ENCODE measurements at regions not wholly inside any gene's neighbourhood (a gene's known extent, or its start where the extent isn't known, plus 50 kb on each side); places are given as distances from the start of the nearest gene placed in this dataset.

GRCh38 chrX:15956681-15957080 lies 102.1 kb upstream of the AP1S2 start:
- Mint-ChIP-seq H3K4me3 (no peak overlapping the region), H3K4me1 (no peaks in the 10 kb centered on the region), H3K27me3 (no peaks in the 10 kb centered on the region), H3K36me3 (ENCODE audit: low read depth) (no peaks in the 10 kb centered on the region), H3K9me3 (no peaks in the 10 kb centered on the region), H3K27ac (no peak overlapping the region)
- DNase-seq (no peak), ATAC-seq (no peak)

GRCh38 chrX:15953801-15954200 lies 99.2 kb upstream of the AP1S2 start:
- H3K9me3 Mint-ChIP-seq: no peaks in the 10 kb centered on the region
- H3K36me3 Mint-ChIP-seq (ENCODE audit: low read depth): no peaks in the 10 kb centered on the region
- no peak overlapping the region for H3K4me3 Mint-ChIP-seq
- no peak for DNase-seq
- no peak for ATAC-seq
- H3K4me1 Mint-ChIP-seq: no peaks in the 10 kb centered on the region
- no peaks in the 10 kb centered on the region for H3K27me3 Mint-ChIP-seq
- H3K27ac Mint-ChIP-seq: no peak overlapping the region

- no peaks in the 10 kb centered on the region for H3K36me3 Mint-ChIP-seq (ENCODE audit: low read depth)
- H3K27ac Mint-ChIP-seq: no peak overlapping the region
- DNase-seq (no peak), ATAC-seq (no peak)
- H3K4me1 Mint-ChIP-seq: peaks cover 2% of the 10 kb centered on the region
- no peaks in the 10 kb centered on the region for H3K9me3 Mint-ChIP-seq
- no peak overlapping the region for H3K4me3 Mint-ChIP-seq
- no peaks in the 10 kb centered on the region for H3K27me3 Mint-ChIP-seq
These were observed 97.6 kb upstream of the AP1S2 start for GRCh38 chrX:15952212-15952611.

DNA sequence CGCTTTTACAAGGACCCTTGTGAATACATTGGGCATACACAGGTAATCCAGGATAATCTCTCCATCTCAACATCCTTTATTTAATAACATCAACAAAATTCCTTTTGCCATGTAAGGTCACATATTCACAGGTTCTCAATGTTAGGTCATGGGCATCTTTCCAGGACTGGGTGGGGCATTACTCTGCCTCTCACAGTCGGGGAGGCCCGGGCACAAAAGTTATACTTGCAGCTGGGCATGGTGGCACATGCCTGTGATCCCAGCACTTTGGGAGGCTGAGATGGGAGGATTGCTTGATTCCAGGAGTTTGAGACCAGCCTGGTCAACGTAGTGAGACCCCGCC lies 93.7 kb upstream of the AP1S2 start:
- ATAC-seq (no peak), DNase-seq (no peak)
- Mint-ChIP-seq H3K27ac (no peak overlapping the region), H3K4me1 (peaks cover 2% of the 10 kb centered on the region), H3K36me3 (ENCODE audit: low read depth) (no peaks in the 10 kb centered on the region), H3K27me3 (no peaks in the 10 kb centered on the region), H3K9me3 (no peaks in the 10 kb centered on the region), H3K4me3 (no peak overlapping the region)

GRCh38 chrX:15947648-15948317 lies 93.2 kb upstream of the AP1S2 start:
- Mint-ChIP-seq H3K27me3 (no peaks in the 10 kb centered on the region), H3K9me3 (no peaks in the 10 kb centered on the region), H3K27ac (no peak overlapping the region), H3K36me3 (ENCODE audit: low read depth) (no peaks in the 10 kb centered on the region), H3K4me3 (no peak overlapping the region), H3K4me1 (peaks cover 2% of the 10 kb centered on the region)
- ATAC-seq (no peak), DNase-seq (no peak)

GRCh38 chrX:15946783-15947580 lies 92.4 kb upstream of the AP1S2 start:
- Mint-ChIP-seq H3K4me1 (peaks cover 2% of the 10 kb centered on the region), H3K27ac (no peak overlapping the region), H3K4me3 (no peak overlapping the region), H3K9me3 (no peaks in the 10 kb centered on the region), H3K27me3 (no peaks in the 10 kb centered on the region), H3K36me3 (ENCODE audit: low read depth) (no peaks in the 10 kb centered on the region)
- ATAC-seq (peak; percentile 10), DNase-seq (peak; percentile 2)

DNA sequence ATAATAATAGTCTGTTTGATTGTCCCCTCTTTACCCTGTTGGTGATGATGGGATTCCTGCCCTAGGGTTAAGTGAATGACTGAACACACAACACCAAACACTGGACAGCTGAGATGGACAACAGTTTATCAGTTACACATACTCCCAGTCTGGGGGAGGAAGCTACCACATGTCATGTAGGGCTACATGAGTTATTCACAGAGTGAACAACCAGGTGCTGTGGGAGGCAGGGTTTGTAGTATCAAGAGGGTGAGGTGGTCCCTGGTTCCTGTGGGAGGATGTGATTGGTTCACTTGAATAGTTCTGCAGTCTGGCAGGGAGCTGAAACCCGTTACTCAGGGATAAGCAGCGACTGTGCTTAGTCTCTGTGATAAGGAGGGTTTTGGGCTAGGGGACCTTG lies 88.8 kb upstream of the AP1S2 start:
- no peaks in the 10 kb centered on the region for H3K9me3 Mint-ChIP-seq

DNA sequence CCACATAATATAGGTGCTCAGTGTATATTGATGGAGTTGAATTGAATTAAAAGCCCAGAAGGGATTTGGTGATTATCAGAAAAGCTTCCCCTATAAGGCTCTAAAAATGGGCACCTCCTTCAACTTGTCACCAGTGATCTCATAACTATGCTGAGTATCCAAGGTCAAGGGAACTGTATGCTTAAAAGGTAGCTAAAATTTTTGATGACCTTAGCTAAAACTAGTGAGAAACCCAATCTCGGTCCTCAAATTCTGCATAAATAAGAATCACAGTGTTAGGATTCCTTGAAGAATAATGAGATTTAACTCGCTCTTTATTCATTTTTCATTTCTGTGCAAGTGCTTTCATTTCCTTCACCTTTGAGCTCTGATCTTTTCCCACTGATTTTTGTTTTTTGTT lies 87.7 kb upstream of the AP1S2 start:
- H3K9me3 Mint-ChIP-seq: no peaks in the 10 kb centered on the region
- H3K36me3 Mint-ChIP-seq (ENCODE audit: low read depth): no peaks in the 10 kb centered on the region
- peaks cover 2% of the 10 kb centered on the region for H3K27me3 Mint-ChIP-seq
- peaks cover 1% of the 10 kb centered on the region for H3K4me1 Mint-ChIP-seq
- no peak overlapping the region for H3K4me3 Mint-ChIP-seq
- no peak overlapping the region for H3K27ac Mint-ChIP-seq
- DNase-seq: no peak
- ATAC-seq: no peak

More for the DNA sequence above, 88.8 kb upstream of the AP1S2 start:
- peaks cover 2% of the 10 kb centered on the region for H3K4me1 Mint-ChIP-seq
- no peak overlapping the region for H3K27ac Mint-ChIP-seq
- H3K4me3 Mint-ChIP-seq: no peak overlapping the region
- ATAC-seq (no peak), DNase-seq (no peak)
- H3K36me3 Mint-ChIP-seq (ENCODE audit: low read depth): no peaks in the 10 kb centered on the region
- peaks cover 2% of the 10 kb centered on the region for H3K27me3 Mint-ChIP-seq

- no peak for ATAC-seq
- no peak for DNase-seq
- H3K4me3 Mint-ChIP-seq: no peak overlapping the region
- H3K9me3 Mint-ChIP-seq: no peaks in the 10 kb centered on the region
- H3K4me1 Mint-ChIP-seq: peaks cover 2% of the 10 kb centered on the region
- no peaks in the 10 kb centered on the region for H3K36me3 Mint-ChIP-seq (ENCODE audit: low read depth)
- peaks cover 2% of the 10 kb centered on the region for H3K27me3 Mint-ChIP-seq
- H3K27ac Mint-ChIP-seq: no peak overlapping the region
These were observed 85.1 kb upstream of the AP1S2 start for GRCh38 chrX:15939737-15940136.

DNA sequence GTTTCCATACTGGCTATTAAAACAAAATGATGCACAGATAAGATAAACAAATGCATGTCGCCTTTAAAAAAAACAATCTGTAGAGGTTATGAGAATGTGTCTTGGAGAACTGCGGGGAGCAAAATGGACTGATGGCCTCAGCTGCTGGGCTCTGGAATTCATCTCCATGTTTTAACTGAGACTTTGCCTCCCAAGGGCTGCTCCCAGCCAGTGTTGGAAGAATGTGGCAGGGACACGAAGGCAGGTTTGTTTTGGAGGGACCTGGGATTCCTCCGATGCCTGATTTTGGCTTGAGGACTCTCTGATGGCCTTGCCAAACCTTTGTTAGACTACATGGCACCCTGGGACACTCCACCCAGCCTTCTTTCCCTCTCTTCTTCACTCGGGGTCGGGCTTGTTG lies 83.5 kb upstream of the AP1S2 start:
- no peak overlapping the region for H3K27ac Mint-ChIP-seq
- H3K36me3 Mint-ChIP-seq (ENCODE audit: low read depth): no peaks in the 10 kb centered on the region
- H3K27me3 Mint-ChIP-seq: peaks cover 2% of the 10 kb centered on the region
- H3K4me3 Mint-ChIP-seq: no peak overlapping the region
- no peaks in the 10 kb centered on the region for H3K9me3 Mint-ChIP-seq
- DNase-seq (no peak), ATAC-seq (no peak)
- peaks cover 2% of the 10 kb centered on the region for H3K4me1 Mint-ChIP-seq

DNA sequence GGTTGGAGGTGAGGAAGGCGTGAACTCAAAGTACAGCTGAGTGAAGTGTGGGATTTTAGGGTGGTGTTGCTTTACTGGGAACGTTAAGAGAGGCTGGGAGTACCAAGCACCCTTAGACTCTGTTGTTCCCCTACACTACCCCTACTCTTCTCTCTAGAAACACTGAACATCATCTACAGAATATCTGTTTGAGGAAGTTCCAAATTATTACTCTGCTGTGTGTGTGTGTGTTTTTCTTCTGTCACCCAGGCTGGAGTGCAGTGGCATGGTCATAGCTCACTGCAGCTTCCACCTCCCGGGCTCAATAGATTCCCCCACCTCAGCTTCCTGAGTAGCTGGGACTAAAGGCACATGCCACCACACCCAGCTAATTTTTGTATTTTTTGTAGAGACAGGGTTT lies 76.7 kb upstream of the AP1S2 start:
- no peak overlapping the region for H3K4me3 Mint-ChIP-seq
- DNase-seq (no peak), ATAC-seq (no peak)
- H3K27me3 Mint-ChIP-seq: peaks cover 14% of the 10 kb centered on the region
- H3K4me1 Mint-ChIP-seq: peaks cover 2% of the 10 kb centered on the region
- no peaks in the 10 kb centered on the region for H3K36me3 Mint-ChIP-seq (ENCODE audit: low read depth)
- H3K27ac Mint-ChIP-seq: no peak overlapping the region
- H3K9me3 Mint-ChIP-seq: no peaks in the 10 kb centered on the region

DNA sequence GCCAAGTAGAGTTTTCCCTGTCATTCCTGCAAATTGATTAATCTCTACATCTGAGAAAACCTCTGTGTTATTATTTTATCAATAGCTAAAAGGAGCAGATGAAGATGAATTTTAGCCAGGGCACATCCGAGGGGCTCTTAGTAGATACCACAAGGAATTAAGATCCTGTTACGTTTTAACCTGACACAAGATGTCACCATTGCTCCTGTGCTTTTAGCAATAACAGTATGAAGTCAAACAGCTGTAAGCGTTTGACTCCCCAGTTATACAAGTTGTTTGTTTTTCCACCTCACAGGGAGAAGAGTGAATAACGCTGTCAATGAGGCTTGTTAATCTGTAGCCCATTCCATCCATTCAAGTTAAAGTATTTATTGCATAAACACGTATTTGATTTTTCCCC lies 76.0 kb upstream of the AP1S2 start:
- no peak overlapping the region for H3K4me3 Mint-ChIP-seq
- ATAC-seq (no peak), DNase-seq (no peak)
- no peaks in the 10 kb centered on the region for H3K4me1 Mint-ChIP-seq
- peaks cover 14% of the 10 kb centered on the region for H3K27me3 Mint-ChIP-seq
- no peaks in the 10 kb centered on the region for H3K36me3 Mint-ChIP-seq (ENCODE audit: low read depth)
- H3K9me3 Mint-ChIP-seq: no peaks in the 10 kb centered on the region
- no peak overlapping the region for H3K27ac Mint-ChIP-seq

DNA sequence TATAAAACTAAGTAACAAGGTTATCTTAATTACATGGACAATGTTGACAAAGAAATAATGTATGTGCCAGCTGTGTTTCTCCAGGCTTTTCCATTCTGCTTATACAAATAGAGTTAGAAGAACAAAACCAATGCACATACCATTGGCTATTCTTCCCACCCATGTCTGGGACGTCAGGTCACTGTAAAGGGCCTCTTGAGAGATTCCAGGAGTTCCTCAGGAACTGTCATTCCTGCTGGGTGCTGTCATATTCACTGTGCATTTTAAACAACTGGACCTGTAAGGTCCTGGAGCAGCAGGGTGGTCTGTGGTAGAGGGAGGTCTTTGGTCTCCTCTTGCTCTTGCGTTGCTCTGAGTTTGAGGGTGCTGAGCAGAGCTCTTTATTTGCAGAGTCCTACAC lies 74.6 kb upstream of the AP1S2 start:
- ATAC-seq: no peak
- Mint-ChIP-seq H3K9me3 (no peaks in the 10 kb centered on the region), H3K27ac (no peak overlapping the region), H3K4me3 (no peak overlapping the region), H3K4me1 (no peaks in the 10 kb centered on the region), H3K27me3 (peaks cover 14% of the 10 kb centered on the region), H3K36me3 (ENCODE audit: low read depth) (no peaks in the 10 kb centered on the region)
- no peak for DNase-seq

- Mint-ChIP-seq H3K4me3 (no peak overlapping the region), H3K27me3 (peaks cover 14% of the 10 kb centered on the region), H3K4me1 (no peaks in the 10 kb centered on the region), H3K27ac (no peak overlapping the region), H3K9me3 (no peaks in the 10 kb centered on the region), H3K36me3 (ENCODE audit: low read depth) (no peaks in the 10 kb centered on the region)
- no peak for ATAC-seq
- DNase-seq: no peak
These were observed 72.0 kb upstream of the AP1S2 start for GRCh38 chrX:15926622-15927021.

- Mint-ChIP-seq H3K4me3 (no peak overlapping the region), H3K27me3 (peaks cover 2% of the 10 kb centered on the region), H3K9me3 (no peaks in the 10 kb centered on the region), H3K36me3 (ENCODE audit: low read depth) (no peaks in the 10 kb centered on the region), H3K27ac (no peak overlapping the region), H3K4me1 (peaks cover 5% of the 10 kb centered on the region)
- DNase-seq (no peak), ATAC-seq (no peak)
These were observed 63.4 kb upstream of the AP1S2 start for GRCh38 chrX:15918003-15918402.

All from activated naive CD8-positive, alpha-beta T cell treated with anti-CD3 and anti-CD28 coated beads, Interleukin-2, amount 50 U/mL, for 24 hours (primary cell).